Stomach (tissue), 8 donors: ENCODE measurements at regions not wholly inside any gene's neighbourhood (a gene's known extent, or its start where the extent isn't known, plus 50 kb on each side); places are given as distances from the start of the nearest gene placed in this dataset.

Source experiments
- DNase-seq, 2 donors: peaks; one replicate each; pipeline versions ENCODE4 v3.0.0 to v3.0.0-alpha.2; 2013 to 2019
- H3K27ac ChIP-seq, 5 donors: fragments of 200-600 bp in 4 of 5; sonication (generic) in 4 of 5; one replicate each; pipeline ENCODE4 v1.5.1; 2013 to 2019; ENCODE audit warnings: mild to moderate bottlenecking in 1 of 5, moderate library complexity in 1 of 5
- H3K27me3 ChIP-seq, 3 donors: fragments of 200-600 bp; sonication (generic); one replicate each; pipeline ENCODE4 v1.5.1; 2017 to 2019; ENCODE audit warnings: mixed run types in 1 of 3
- H3K36me3 ChIP-seq, 4 donors: fragments of 200-600 bp; sonication (generic); 1 replicate in 3 of 4; 2 replicates in 1 of 4; pipeline ENCODE4 v1.5.1; 2016 to 2019
- H3K4me1 ChIP-seq, 4 donors: fragments of 200-600 bp; sonication (generic); one replicate each; pipeline ENCODE4 v1.5.1; 2016 to 2019
- H3K4me3 ChIP-seq, 4 donors: fragments of 200-600 bp; sonication (generic) in 3 of 4; one replicate each; pipeline ENCODE4 v1.5.1; 2016 to 2019; ENCODE audit warnings: mild to moderate bottlenecking in 1 of 4
- H3K9me3 ChIP-seq, 4 donors: fragments of 200-600 bp; sonication (generic); one replicate each; pipeline ENCODE4 v1.5.1; 2016 to 2019
- EP300 ChIP-seq: sonication (generic); formaldehyde crosslinking; IDR thresholded peaks from one replicate; pipeline ENCODE4 v1.6.1; 2017; ENCODE audit warnings: antibody characterized with exemption
- POLR2A ChIP-seq, 4 donors: fragments of 450-650 bp; IDR thresholded peaks; one replicate each; pipeline ENCODE4 v1.6.1; 2016; ENCODE audit warnings: antibody characterized with exemption in 4 of 4, control low read depth in 2 of 4, mild to moderate bottlenecking in 1 of 4, moderate library complexity in 1 of 4
- POLR2AphosphoS5 ChIP-seq, 3 donors: sonication (generic); formaldehyde crosslinking; IDR thresholded peaks; one replicate each; pipeline ENCODE4 v1.6.1; 2016; ENCODE audit warnings: antibody characterized with exemption in 3 of 3
- WGBS, 5 donors: extraction: QIAGEN DNeasy Blood & Tissue Kit in 3 of 5; methylation state at CpG; one replicate each; pipeline versions ENCODE4 v1.1.5 to v1.1.7; 2013 to 2018; 5-methylcytosine and 5-hydroxymethylcytosine counted together
- intact Hi-C: fragments of 100-400 bp; cut with DNase I; formaldehyde crosslinking; loops from one replicate; pipeline ENCODE4 v1.15.1; 2023; ENCODE audit warnings: low total_unique reads
- TF ChIP-seq, protein P1 (sequence below), 7 experiments: fragments of 450-650 bp in 4 of 7; fragments of 200-600 bp in 3 of 7; sonication (generic) in 3 of 7; IDR thresholded peaks; one replicate each; pipeline ENCODE4 v1.5.1; 2016 to 2019; ENCODE audit warnings: antibody characterized with exemption in 7 of 7, control low read depth in 2 of 7, mild to moderate bottlenecking in 1 of 7
- donor health status: healthy with polysubstance abuse.
- donor health status: Bipolar disorder and iron deficiency.
- donor health status: healthy.

DNA sequence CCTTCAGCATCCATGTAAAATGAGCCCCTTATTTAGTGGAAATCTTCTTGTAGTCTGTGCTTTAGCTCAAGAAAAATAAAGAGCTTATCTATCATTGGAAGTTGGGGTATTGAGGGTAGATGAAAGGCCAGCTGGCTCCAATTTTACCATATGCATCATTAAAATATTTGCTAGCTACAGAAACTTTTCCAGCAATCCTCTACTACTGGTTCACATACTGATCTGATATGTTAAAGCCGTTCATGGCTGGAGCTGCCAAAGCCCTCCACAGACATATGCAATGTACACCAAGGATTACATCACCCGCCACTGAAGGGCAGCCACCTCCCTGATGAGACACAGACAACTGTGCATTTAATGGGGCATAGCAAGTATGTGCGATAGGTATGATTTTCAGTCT lies 1205.3 kb downstream of the GALC start:
- peak in 1 of 2 donors; percentile 58 for DNase-seq
- no peak for TF ChIP-seq EP300
- no peak for TF ChIP-seq POLR2A (IDR thresholded peaks at IDR 0.05)
- Histone ChIP-seq H3K27me3 (no peaks in the 10 kb centered on the region), H3K9me3 (no peaks in the 10 kb centered on the region), H3K4me1 (no peaks in the 10 kb centered on the region), H3K27ac (no peak overlapping the region), H3K4me3 (no peak overlapping the region), H3K36me3 (no peaks in the 10 kb centered on the region)
- 68 to 82% (median 78%) methylated on average over 3 of the region's 3 CpGs for WGBS, 5 donors
- intact Hi-C loops: no loop called here

DNA sequence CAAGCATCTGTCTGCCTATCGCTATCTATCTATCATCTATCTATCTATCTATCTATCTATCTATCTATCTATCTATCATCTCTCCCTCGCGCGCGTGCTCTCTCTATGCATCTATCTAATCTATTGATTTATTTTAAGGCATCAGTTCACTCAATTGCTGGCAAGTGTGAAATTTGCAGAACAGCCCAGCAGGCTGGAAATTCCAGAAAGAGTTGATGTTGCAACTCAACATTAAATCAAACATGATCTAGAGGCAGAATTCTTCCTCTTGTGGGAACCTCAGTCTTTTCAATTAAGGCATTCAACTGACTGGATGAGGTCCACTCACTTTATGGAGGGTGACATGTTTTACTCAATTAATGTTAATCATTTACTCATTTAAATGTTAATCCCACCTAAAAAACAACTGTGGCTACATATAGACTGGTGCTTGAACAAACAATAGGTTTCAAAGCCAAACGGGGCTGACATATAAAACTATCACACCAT lies 1210.8 kb downstream of the GALC start:
- intact Hi-C loops: no loop called here
- no peak for TF ChIP-seq POLR2AphosphoS5 (IDR thresholded peaks at IDR 0.05)
- TF ChIP-seq, protein P1, sequence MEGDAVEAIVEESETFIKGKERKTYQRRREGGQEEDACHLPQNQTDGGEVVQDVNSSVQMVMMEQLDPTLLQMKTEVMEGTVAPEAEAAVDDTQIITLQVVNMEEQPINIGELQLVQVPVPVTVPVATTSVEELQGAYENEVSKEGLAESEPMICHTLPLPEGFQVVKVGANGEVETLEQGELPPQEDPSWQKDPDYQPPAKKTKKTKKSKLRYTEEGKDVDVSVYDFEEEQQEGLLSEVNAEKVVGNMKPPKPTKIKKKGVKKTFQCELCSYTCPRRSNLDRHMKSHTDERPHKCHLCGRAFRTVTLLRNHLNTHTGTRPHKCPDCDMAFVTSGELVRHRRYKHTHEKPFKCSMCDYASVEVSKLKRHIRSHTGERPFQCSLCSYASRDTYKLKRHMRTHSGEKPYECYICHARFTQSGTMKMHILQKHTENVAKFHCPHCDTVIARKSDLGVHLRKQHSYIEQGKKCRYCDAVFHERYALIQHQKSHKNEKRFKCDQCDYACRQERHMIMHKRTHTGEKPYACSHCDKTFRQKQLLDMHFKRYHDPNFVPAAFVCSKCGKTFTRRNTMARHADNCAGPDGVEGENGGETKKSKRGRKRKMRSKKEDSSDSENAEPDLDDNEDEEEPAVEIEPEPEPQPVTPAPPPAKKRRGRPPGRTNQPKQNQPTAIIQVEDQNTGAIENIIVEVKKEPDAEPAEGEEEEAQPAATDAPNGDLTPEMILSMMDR (IDR thresholded peaks at IDR 0.05): no peak
- TF ChIP-seq POLR2A (IDR thresholded peaks at IDR 0.05): no peak
- TF ChIP-seq EP300: no peak
- Histone ChIP-seq H3K9me3 (no peaks in the 10 kb centered on the region), H3K27me3 (no peaks in the 10 kb centered on the region), H3K36me3 (no peaks in the 10 kb centered on the region), H3K4me1 (no peaks in the 10 kb centered on the region), H3K4me3 (no peak overlapping the region), H3K27ac (no peak overlapping the region)
- DNase-seq: no peak
- whole genome bisulfite sequencing, 5 donors: 77 to 92% (median 90%) methylated on average over 6 of the region's 6 CpGs

DNA sequence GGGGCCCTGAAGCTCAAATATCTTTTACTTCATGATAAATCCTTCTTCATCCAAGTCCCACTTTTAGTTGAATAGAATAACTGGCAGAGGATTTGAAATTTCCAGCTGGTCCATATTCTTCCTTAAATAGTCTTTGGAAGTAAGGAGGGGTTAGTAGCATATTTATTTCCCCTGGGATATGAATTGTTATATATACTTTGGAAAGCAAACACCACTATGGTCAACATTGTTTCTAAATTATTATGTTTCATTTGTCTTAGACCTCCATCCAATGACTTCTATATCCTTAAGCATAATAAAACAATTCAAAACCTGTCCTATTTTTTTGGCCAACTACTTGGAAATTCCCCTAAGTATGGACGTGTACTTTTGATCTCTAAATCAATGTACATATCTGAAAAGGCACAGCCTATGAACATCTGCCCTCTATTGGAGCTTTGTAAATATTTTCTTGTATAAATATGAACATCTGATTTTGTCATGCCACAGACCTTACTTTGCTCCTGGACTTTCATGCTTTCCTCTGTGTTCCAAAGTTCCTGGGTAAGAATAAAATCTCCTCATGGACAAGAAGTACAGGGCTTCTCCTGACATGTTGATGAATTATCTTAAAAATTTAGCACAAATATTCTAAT lies 1212.0 kb downstream of the GALC start:
- no peak overlapping the region for H3K27ac ChIP-seq
- WGBS, 5 donors: 17 to 46% (median 26%) methylated on average over 1 of the region's 1 CpG
- TF ChIP-seq POLR2AphosphoS5 (IDR thresholded peaks at IDR 0.05) (no peak), POLR2A (IDR thresholded peaks at IDR 0.05) (no peak), EP300 (no peak)
- TF ChIP-seq, protein P1 (IDR thresholded peaks at IDR 0.05): no peak

DNA sequence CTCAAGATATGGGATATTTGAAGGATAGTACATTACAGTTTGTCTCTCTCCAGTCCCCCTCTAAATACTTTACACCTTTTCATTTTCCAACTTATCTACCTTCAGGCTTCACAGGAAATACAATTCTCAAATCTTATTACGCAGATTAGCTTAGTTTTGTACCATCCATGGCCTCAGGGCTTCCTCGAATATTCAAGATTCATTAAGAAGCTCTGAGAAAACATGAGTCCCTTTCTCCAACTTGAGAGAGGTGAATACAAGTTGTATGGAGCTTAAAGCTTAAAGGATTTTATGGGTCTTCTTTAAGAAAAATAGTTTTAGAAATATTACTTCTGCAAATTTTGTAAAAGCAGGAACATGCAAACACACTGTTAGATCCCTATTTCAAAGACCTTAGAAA lies 1212.5 kb downstream of the GALC start:
- Histone ChIP-seq H3K4me3 (no peak overlapping the region), H3K27me3 (no peaks in the 10 kb centered on the region), H3K36me3 (no peaks in the 10 kb centered on the region), H3K4me1 (no peaks in the 10 kb centered on the region), H3K9me3 (no peaks in the 10 kb centered on the region), H3K27ac (no peak overlapping the region)
- no peak for DNase-seq
- TF ChIP-seq, protein P1 (IDR thresholded peaks at IDR 0.05): no peak
- TF ChIP-seq POLR2AphosphoS5 (IDR thresholded peaks at IDR 0.05): no peak
- no peak for TF ChIP-seq POLR2A (IDR thresholded peaks at IDR 0.05)
- TF ChIP-seq EP300: no peak
- 40 to 97% (median 93%) methylated on average over 2 of the region's 2 CpGs for WGBS, 5 donors
- intact Hi-C loops: no loop called here

More for the DNA sequence above, 1212.0 kb downstream of the GALC start:
- DNase-seq: peak in 1 of 2 donors; percentile 4
- Histone ChIP-seq H3K4me1 (no peaks in the 10 kb centered on the region), H3K27me3 (no peaks in the 10 kb centered on the region), H3K9me3 (no peaks in the 10 kb centered on the region), H3K4me3 (no peak overlapping the region), H3K36me3 (no peaks in the 10 kb centered on the region)
- intact Hi-C loops: no loop called here

DNA sequence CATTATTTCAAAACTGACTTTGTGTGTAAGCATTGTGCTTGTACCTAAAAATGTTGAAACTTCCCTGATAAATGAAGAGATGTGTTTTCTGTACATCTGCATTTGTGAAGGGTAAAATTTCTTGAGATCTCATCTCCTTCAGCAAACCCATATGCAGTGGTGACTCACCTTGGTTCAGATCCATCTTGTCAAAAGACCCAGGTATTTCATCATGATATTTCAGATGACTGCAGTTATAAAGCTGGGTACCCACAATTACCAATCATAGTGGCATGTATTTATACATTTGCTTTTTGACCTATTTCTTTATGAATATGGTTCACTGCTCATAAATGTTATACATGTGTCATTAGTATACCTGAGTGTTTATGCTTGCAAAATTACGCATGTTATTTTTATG lies 1213.6 kb downstream of the GALC start:
- no peak overlapping the region for H3K27ac ChIP-seq
- DNase-seq: no peak
- no peak overlapping the region for H3K4me3 ChIP-seq
- no peaks in the 10 kb centered on the region for H3K36me3 ChIP-seq
- TF ChIP-seq POLR2AphosphoS5 (IDR thresholded peaks at IDR 0.05): no peak
- TF ChIP-seq, protein P1 (IDR thresholded peaks at IDR 0.05): no peak
- no peak for TF ChIP-seq POLR2A (IDR thresholded peaks at IDR 0.05)
- TF ChIP-seq EP300: no peak
- H3K4me1 ChIP-seq: no peaks in the 10 kb centered on the region
- H3K27me3 ChIP-seq: no peaks in the 10 kb centered on the region
- H3K9me3 ChIP-seq: no peaks in the 10 kb centered on the region
- WGBS, 5 donors: 94 to 100% (median 99%) methylated on average over 1 of the region's 1 CpG
- intact Hi-C loops: no loop called here
